H1 (cell line): ENCODE measurements at regions not wholly inside any gene's neighbourhood (a gene's known extent, or its start where the extent isn't known, plus 50 kb on each side); places are given as distances from the start of the nearest gene placed in this dataset.

Experiments
- CHD1 ChIP-seq: IDR thresholded peaks from 2 replicates; pipeline ENCODE4 v1.6.1; 2012; ENCODE audit warnings: low read depth, low read length, improper control_type of control experiment
- KDM4A ChIP-seq: IDR thresholded peaks from one replicate; pipeline ENCODE4 v1.7.1; 2012; ENCODE audit warnings: low read depth, mild to moderate bottlenecking, moderate library complexity, low read length, inconsistent platforms; ENCODE audit not compliant: severe bottlenecking
- MAFK ChIP-seq: IDR thresholded peaks from 2 replicates; pipeline ENCODE4 v1.6.1; 2012; ENCODE audit warnings: low read depth, mild to moderate bottlenecking, improper control_type of control experiment, low read length
- RXRA ChIP-seq: IDR thresholded peaks from 2 replicates; pipeline ENCODE4 v1.6.1; 2011; ENCODE audit warnings: low read depth, mild to moderate bottlenecking, low read length, moderate library complexity; ENCODE audit not compliant: insufficient read depth
- SIN3A ChIP-seq, 2 experiments: IDR thresholded peaks in 1 of 2; conservative IDR thresholded peaks in 1 of 2; 2 replicates each; pipeline ENCODE4 v1.6.1; 2011 to 2012; ENCODE audit warnings: low read length in 2 of 2, improper control_type of control experiment in 1 of 2, low read depth in 1 of 2, mild to moderate bottlenecking in 1 of 2
- TEAD4 ChIP-seq: IDR thresholded peaks from 2 replicates; pipeline ENCODE4 v1.6.1; 2012; ENCODE audit warnings: low read depth, low read length, inconsistent platforms, mixed read lengths

- TF ChIP-seq RXRA: no peak
- no peak for TF ChIP-seq KDM4A
- no peak for TF ChIP-seq TEAD4
- no peak for TF ChIP-seq MAFK
- TF ChIP-seq SIN3A (conservative IDR thresholded peaks at IDR 0.05 in 1 of 2, IDR thresholded peaks at IDR 0.05 in 1 of 2; ENCODE audit: low read depth in 1 of 2, low read length in 2 of 2): no peak
- no peak for TF ChIP-seq CHD1
Observed at GRCh38 chrX:6758234-6758633, 223.3 kb upstream of the VCX3A start (continued).
